ENCODE measurements at regions not wholly inside any gene's neighbourhood (a gene's known extent, or its start where the extent isn't known, plus 50 kb on each side); places are given as distances from the start of the nearest gene placed in this dataset.

DNA sequence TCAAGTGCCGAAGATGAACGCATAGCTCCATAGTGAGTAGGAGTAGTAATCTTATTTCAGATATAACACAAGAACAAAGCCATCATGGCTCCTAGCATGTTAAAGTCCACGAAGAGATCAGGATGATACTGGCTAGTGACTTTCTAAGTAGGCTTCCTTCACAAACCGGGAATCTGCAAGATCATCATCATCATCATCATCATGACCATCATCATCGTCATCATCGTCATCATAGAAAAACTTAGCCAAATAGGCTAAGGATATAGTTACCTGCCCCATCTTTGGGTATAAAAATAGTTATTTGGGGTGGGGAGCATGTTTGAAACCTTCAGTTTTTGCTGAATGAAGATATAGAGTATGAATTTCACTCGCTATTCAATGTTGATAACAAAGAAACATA lies 57.9 kb downstream of the PYDC2 start:
- no peaks in the 10 kb centered on the region for H3K4me1 ChIP-seq (ENCODE audit: insufficient read depth, low read length)
- no peak overlapping the region for H3K4me3 ChIP-seq (ENCODE audit: low read length)
- no peaks in the 10 kb centered on the region for H3K9me3 ChIP-seq (ENCODE audit: low read depth, low read length)
- no peaks in the 10 kb centered on the region for H3K27me3 ChIP-seq (ENCODE audit: insufficient read depth, low read length)

GRCh38 chr3:191521055-191521454 lies 60.1 kb downstream of the PYDC2 start:
- Histone ChIP-seq H3K4me3 (ENCODE audit: low read length) (no peak overlapping the region), H3K4me1 (ENCODE audit: insufficient read depth, low read length) (no peaks in the 10 kb centered on the region), H3K9me3 (ENCODE audit: low read depth, low read length) (no peaks in the 10 kb centered on the region), H3K27me3 (ENCODE audit: insufficient read depth, low read length) (no peaks in the 10 kb centered on the region)

- Histone ChIP-seq H3K4me3 (ENCODE audit: low read length) (no peak overlapping the region), H3K4me1 (ENCODE audit: insufficient read depth, low read length) (no peaks in the 10 kb centered on the region), H3K9me3 (ENCODE audit: low read depth, low read length) (no peaks in the 10 kb centered on the region), H3K27me3 (ENCODE audit: insufficient read depth, low read length) (no peaks in the 10 kb centered on the region)
Observed at GRCh38 chr3:191523148-191523547, 62.2 kb downstream of the PYDC2 start.

GRCh38 chr3:191528589-191528988 lies 67.6 kb downstream of the PYDC2 start:
- Histone ChIP-seq H3K4me1 (ENCODE audit: insufficient read depth, low read length) (no peaks in the 10 kb centered on the region), H3K27me3 (ENCODE audit: insufficient read depth, low read length) (no peaks in the 10 kb centered on the region)

DNA sequence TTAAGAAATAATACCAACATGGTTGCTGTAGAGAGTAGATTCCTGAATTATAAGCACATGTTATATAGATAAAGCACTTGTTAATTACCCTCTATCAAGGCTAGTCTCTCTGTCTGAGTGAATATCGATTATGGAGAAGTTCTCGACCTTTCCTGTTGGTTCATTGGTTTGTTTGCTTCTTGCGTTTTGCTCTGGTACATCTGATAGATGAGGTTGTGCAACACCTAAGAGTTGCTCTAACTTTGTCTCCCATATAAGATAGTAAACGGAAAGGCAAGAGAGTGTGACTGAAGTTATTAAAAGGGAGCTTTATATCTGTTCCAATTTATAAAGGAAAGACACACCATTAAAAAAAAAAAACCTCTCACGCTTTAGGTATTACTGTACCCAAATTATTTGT lies 69.0 kb downstream of the PYDC2 start:
- no peaks in the 10 kb centered on the region for H3K9me3 ChIP-seq (ENCODE audit: low read depth, low read length)
- no peaks in the 10 kb centered on the region for H3K27me3 ChIP-seq (ENCODE audit: insufficient read depth, low read length)
- no peak overlapping the region for H3K4me3 ChIP-seq (ENCODE audit: low read length)
- no peaks in the 10 kb centered on the region for H3K4me1 ChIP-seq (ENCODE audit: insufficient read depth, low read length)

More at GRCh38 chr3:191528589-191528988, 67.6 kb downstream of the PYDC2 start:
- Histone ChIP-seq H3K9me3 (ENCODE audit: low read depth, low read length) (no peaks in the 10 kb centered on the region), H3K4me3 (ENCODE audit: low read length) (no peak overlapping the region)

- Histone ChIP-seq H3K27me3 (ENCODE audit: insufficient read depth, low read length) (no peaks in the 10 kb centered on the region), H3K4me3 (ENCODE audit: low read length) (no peak overlapping the region), H3K9me3 (ENCODE audit: low read depth, low read length) (no peaks in the 10 kb centered on the region), H3K4me1 (ENCODE audit: insufficient read depth, low read length) (no peaks in the 10 kb centered on the region)
Observed at GRCh38 chr3:191531434-191531972, 70.5 kb downstream of the PYDC2 start.

- Histone ChIP-seq H3K4me3 (ENCODE audit: low read length) (no peak overlapping the region), H3K4me1 (ENCODE audit: insufficient read depth, low read length) (no peaks in the 10 kb centered on the region), H3K9me3 (ENCODE audit: low read depth, low read length) (no peaks in the 10 kb centered on the region), H3K27me3 (ENCODE audit: insufficient read depth, low read length) (no peaks in the 10 kb centered on the region)
Observed at GRCh38 chr3:191543018-191543417, 82.1 kb downstream of the PYDC2 start.

- Histone ChIP-seq H3K27me3 (ENCODE audit: insufficient read depth, low read length) (no peaks in the 10 kb centered on the region), H3K4me1 (ENCODE audit: insufficient read depth, low read length) (no peaks in the 10 kb centered on the region), H3K9me3 (ENCODE audit: low read depth, low read length) (no peaks in the 10 kb centered on the region), H3K4me3 (ENCODE audit: low read length) (no peak overlapping the region)
Observed at GRCh38 chr3:191543897-191544296, 82.9 kb downstream of the PYDC2 start.

- no peaks in the 10 kb centered on the region for H3K9me3 ChIP-seq (ENCODE audit: low read depth, low read length)
- no peak overlapping the region for H3K4me3 ChIP-seq (ENCODE audit: low read length)
- no peaks in the 10 kb centered on the region for H3K4me1 ChIP-seq (ENCODE audit: insufficient read depth, low read length)
- no peaks in the 10 kb centered on the region for H3K27me3 ChIP-seq (ENCODE audit: insufficient read depth, low read length)
Observed at GRCh38 chr3:191549357-191549756, 88.4 kb downstream of the PYDC2 start.

GRCh38 chr3:191555037-191555436 lies 94.1 kb downstream of the PYDC2 start:
- Histone ChIP-seq H3K4me1 (ENCODE audit: insufficient read depth, low read length) (no peaks in the 10 kb centered on the region), H3K4me3 (ENCODE audit: low read length) (no peak overlapping the region), H3K9me3 (ENCODE audit: low read depth, low read length) (no peaks in the 10 kb centered on the region), H3K27me3 (ENCODE audit: insufficient read depth, low read length) (no peaks in the 10 kb centered on the region)

DNA sequence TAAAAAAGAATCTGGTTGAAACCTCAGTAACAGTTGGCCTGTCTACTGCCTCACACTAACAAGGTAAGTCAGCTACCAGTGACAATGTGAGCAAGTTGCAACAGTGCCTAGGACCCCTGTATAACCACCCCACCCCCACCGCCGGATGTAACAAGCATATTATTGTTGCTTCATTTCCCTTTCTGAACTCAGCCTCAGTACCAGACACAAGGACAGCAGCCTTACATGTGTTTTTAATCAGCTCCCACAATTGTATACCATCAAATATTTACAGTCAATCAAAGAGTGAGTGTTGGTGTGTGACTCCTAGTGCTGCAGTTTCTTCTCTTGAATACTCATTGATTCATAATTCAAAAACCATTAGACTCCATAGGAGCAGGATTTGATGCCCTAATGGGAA lies 96.4 kb downstream of the PYDC2 start:
- Histone ChIP-seq H3K4me1 (ENCODE audit: insufficient read depth, low read length) (no peaks in the 10 kb centered on the region), H3K27me3 (ENCODE audit: insufficient read depth, low read length) (no peaks in the 10 kb centered on the region), H3K9me3 (ENCODE audit: low read depth, low read length) (no peaks in the 10 kb centered on the region), H3K4me3 (ENCODE audit: low read length) (no peak overlapping the region)

- H3K4me3 ChIP-seq (ENCODE audit: low read length): no peak overlapping the region
- H3K27me3 ChIP-seq (ENCODE audit: insufficient read depth, low read length): no peaks in the 10 kb centered on the region
- H3K9me3 ChIP-seq (ENCODE audit: low read depth, low read length): no peaks in the 10 kb centered on the region
- H3K4me1 ChIP-seq (ENCODE audit: insufficient read depth, low read length): no peaks in the 10 kb centered on the region
Observed at GRCh38 chr3:191563722-191564121, 102.8 kb downstream of the PYDC2 start.

GRCh38 chr3:191566469-191566868 lies 105.5 kb downstream of the PYDC2 start:
- Histone ChIP-seq H3K4me3 (ENCODE audit: low read length) (no peak overlapping the region), H3K4me1 (ENCODE audit: insufficient read depth, low read length) (no peaks in the 10 kb centered on the region), H3K27me3 (ENCODE audit: insufficient read depth, low read length) (no peaks in the 10 kb centered on the region), H3K9me3 (ENCODE audit: low read depth, low read length) (no peaks in the 10 kb centered on the region)

DNA sequence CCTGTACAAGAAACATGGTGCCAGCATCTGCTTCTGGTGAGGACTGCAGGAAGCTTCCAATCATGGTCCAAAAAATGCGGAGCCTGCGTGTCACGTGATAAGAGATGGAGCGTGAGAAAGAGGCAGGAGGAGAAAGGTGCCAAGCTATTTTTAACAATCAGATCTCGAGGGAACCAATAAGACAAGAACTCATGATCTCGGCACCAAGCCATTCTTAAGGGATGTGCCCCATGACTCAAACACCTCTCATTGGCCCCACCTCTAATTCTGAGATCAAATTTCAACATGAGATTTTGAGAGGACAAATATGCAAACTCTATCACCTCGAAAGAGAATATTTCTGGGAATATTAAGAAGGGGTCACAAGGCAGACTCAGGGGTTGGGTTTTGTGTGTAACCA lies 107.2 kb downstream of the PYDC2 start:
- H3K4me3 ChIP-seq (ENCODE audit: low read length): no peak overlapping the region
- H3K27me3 ChIP-seq (ENCODE audit: insufficient read depth, low read length): no peaks in the 10 kb centered on the region
- H3K4me1 ChIP-seq (ENCODE audit: insufficient read depth, low read length): no peaks in the 10 kb centered on the region

DNA sequence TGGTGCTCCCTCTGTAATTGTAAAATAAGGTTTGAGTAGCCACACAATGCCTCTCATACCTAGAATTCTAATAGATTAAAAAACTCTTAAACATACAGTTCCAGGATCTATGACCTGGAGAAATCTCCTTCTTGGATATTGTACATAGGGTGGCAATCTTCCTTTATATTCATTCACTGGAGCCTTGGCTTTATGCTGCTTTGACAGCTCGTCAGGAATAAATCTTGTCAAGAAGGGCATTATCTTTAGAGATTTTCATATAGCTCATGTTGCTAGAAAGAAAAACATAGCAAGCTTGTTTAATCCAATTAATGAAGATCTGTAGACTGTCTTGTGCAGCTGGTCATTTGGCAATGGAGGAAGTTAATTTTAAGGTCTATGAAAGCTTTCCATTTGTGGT lies 131.1 kb downstream of the PYDC2 start:
- Histone ChIP-seq H3K4me3 (ENCODE audit: low read length) (no peak overlapping the region), H3K4me1 (ENCODE audit: insufficient read depth, low read length) (no peaks in the 10 kb centered on the region), H3K9me3 (ENCODE audit: low read depth, low read length) (no peaks in the 10 kb centered on the region), H3K27me3 (ENCODE audit: insufficient read depth, low read length) (no peaks in the 10 kb centered on the region)

More for the DNA sequence above, 107.2 kb downstream of the PYDC2 start:
- H3K9me3 ChIP-seq (ENCODE audit: low read depth, low read length): no peaks in the 10 kb centered on the region

- no peaks in the 10 kb centered on the region for H3K27me3 ChIP-seq (ENCODE audit: insufficient read depth, low read length)
- no peaks in the 10 kb centered on the region for H3K9me3 ChIP-seq (ENCODE audit: low read depth, low read length)
- no peaks in the 10 kb centered on the region for H3K4me1 ChIP-seq (ENCODE audit: insufficient read depth, low read length)
- no peak overlapping the region for H3K4me3 ChIP-seq (ENCODE audit: low read length)
Observed at GRCh38 chr3:191593486-191593885, 132.5 kb downstream of the PYDC2 start.
